ENCODE measurements at regions not wholly inside any gene's neighbourhood (a gene's known extent, or its start where the extent isn't known, plus 50 kb on each side); places are given as distances from the start of the nearest gene placed in this dataset.
A peak's percentile ranks its signal among the peaks of the same experiment; 100 is the strongest.
"Not testable (repeated sequence)": the region's sequence is repeated elsewhere in the genome, so short reads cannot be mapped to it uniquely, and the experiment has no call there.

GRCh38 chrX:13955975-13956374 lies 73.7 kb downstream of the GEMIN8 start:
- DNase-seq = no peak

DNA sequence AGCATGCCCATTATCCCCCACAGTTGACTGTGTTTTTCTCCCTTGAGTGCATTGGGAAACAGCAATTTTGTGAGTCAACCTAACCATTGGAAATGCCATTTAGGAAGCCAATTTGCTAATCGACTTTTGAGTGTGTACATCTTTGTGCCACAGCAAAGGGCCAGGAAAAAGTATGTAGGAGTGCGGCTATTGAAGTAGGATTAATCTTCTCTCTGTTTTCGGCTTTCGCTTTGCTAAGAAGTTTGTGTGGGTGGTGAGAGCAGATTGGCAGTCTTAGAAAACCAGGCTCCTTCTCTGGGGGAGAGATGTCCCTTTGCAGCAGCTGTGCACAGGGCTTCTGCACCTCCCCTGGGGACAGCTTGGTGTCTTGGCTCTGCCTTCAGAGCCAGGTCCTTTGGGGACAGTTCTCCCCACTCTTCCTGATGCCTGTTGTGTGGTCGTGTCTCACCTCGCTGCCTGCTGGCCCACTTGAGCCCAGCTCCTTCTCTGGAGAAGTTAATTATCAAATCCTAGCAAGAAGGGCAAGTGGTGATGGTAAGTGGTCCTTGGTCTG lies 74.5 kb downstream of the GEMIN8 start:
- DNase-seq = no peak

DNA sequence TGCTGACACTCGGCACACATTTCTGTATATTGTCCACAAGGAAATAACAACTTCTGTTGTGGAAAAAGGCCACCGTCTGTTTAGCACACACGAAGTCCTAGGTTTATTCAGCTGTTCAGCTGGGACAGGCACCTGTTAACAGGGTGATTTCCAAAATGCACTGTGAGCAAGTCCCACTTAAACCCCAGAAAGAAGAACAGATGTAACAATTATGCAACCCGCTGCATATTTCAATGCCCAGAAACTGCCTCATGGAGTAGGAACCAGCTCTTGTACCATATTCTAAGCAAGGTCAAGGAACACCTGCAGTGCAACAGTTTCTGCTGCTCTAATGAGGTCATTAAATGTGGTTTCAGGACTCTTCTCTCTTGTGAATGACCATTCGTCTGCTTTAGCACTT lies 77.1 kb downstream of the GEMIN8 start:
- no peak for DNase-seq

- not testable (repeated sequence) for DNase-seq
Measured at GRCh38 chrX:13946223-13946622, 83.5 kb downstream of the GEMIN8 start.

DNA sequence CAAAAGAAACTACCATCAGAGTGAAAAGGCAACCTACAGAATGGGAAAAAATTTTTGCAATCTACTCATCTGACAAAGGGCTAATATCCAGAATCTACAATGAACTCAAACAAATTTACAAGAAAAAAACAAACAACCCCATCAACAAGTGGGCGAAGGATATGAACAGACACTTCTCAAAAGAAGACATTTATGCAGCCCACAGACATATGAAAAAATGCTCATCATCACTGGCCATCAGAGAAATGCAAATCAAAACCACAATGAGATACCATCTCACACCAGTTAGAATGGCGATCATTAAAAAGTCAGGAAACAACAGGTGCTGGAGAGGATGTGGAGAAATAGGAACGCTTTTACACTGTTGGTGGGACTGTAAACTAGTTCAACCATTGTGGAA lies 83.9 kb downstream of the GEMIN8 start:
- DNase-seq = not testable (repeated sequence)

GRCh38 chrX:13940671-13941070 lies 89.0 kb downstream of the GEMIN8 start:
- no peak for DNase-seq

GRCh38 chrX:13939741-13940597 lies 89.7 kb downstream of the GEMIN8 start:
- DNase-seq = no peak

GRCh38 chrX:13938829-13939530 lies 90.7 kb downstream of the GEMIN8 start:
- DNase-seq = no peak

GRCh38 chrX:13938051-13938828 lies 91.5 kb downstream of the GEMIN8 start:
- DNase-seq = no peak

DNA sequence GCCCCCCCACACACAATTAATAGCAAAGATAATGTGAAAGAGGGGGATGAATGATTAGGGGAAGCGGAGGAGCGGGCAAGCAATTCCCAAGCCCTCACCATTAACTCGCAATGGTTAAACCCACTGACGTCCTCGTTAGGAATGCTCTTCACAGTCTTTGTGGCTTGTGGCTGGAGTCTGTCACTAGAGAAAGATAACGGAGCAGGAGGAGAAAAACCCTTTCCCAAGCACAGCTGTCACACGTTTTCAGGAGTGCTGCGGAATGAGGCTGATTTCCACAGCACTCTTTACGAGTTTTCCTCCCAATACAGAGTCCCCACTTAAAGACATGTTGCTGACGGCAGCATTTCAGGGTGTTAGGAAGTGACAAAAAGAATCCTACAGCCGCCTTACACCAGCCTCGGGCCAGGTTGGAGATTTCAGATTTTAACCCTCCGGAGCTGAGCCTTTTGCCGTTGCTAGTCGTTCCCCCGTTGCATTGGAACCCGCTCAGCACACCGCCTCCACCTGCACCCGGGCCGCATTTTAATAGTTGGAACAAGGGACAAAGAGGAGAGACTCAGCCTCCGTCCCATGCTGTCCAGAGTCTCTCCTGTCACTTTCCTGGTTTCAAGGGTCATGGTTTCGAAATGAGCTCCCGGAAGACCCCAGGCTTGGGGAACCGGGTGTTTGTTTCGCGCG lies 92.2 kb downstream of the GEMIN8 start:
- DNase-seq = peak; percentile 1

DNA sequence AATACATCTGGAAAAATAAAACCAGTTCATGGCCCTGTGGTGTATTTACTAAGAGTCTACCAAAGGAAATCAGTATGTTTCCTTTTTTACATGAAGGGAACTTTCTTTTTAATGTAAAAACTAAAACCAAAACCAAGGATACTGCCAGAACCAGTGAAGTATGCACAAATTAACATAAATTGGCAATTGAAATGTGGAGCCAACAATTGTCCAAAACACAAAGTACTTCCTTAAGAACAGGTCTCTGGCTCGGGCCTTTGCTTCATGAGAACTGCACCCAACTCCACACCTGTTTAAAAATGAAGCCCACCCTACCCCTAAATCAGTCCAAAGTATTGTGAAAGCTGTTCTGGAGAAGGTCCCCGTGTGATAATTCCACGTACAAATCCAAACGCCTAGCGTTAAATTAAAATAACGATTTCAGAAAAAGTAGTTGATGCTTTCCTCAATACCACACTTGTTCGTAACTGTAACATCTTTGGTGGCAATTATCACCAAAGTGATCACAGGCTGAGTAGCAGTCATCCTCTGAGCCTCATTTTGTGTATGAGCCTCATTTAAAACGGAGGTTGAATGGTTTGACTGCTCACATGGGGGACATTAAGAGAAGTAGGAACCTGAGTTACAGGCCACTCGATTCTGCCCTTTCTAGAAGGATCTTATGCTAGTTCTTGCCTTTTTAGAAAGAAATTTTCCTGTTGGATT lies 93.0 kb downstream of the GEMIN8 start:
- no peak for DNase-seq

DNA sequence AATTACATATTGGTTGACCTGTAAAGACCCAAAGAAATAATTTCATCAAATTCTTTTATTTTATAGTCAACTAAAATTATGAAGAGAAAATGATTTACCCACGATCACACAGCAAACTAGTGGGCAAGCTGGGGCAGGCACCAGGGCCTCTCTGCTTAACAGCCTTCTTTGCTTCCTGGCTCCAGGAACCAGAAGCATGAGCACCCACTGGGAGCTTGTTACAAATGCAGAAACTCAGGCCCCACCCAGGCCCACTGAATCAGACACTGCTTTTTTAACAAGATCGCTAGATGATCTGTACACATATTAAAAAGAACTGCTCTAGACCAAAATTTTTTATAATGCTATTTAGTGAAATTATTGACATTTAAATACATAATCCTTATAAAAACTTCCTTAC lies 95.0 kb downstream of the GEMIN8 start:
- no peak for DNase-seq

GRCh38 chrX:13933851-13934250 lies 95.8 kb downstream of the GEMIN8 start:
- no peak for DNase-seq

DNA sequence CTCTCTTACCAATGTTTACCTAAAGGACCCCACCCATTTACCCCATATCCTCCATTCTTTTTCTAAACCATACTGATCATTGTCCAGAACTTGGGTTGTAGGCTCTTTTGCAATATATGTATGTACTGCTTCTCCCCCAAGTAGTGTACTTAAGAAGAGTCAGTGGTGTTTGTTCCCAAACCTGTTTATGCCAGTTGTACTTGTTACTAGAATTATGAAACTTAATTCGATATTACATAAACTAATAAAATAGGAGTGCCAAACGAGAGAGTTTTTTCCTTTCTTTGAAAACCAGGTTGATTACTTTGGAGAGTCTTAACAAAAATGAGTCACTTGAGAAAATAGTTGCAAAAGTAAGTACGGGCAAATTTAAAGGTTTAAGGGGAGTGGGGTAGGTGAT lies 96.3 kb downstream of the GEMIN8 start:
- DNase-seq = no peak

- no peak for DNase-seq
Measured at GRCh38 chrX:13932416-13932815, 97.3 kb downstream of the GEMIN8 start.

DNA sequence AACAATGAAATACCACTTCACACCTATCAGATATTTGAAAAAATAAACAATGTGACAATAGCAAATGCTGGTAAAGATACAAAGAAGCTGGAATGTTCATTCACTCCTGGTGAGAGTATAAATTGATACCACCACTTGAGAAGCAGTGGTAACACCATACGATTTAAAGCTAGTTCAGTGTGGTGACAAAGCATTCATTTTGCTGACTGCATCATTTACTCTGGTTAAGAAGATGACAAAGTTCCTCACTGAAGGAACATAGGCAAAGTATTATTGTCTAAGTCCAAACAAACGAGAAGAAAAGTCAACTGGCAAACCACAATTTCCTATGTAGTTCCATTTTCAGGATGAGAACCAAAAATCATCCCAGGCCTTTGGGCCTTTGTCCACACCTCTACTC lies 102.5 kb downstream of the GEMIN8 start:
- no peak for DNase-seq

DNA sequence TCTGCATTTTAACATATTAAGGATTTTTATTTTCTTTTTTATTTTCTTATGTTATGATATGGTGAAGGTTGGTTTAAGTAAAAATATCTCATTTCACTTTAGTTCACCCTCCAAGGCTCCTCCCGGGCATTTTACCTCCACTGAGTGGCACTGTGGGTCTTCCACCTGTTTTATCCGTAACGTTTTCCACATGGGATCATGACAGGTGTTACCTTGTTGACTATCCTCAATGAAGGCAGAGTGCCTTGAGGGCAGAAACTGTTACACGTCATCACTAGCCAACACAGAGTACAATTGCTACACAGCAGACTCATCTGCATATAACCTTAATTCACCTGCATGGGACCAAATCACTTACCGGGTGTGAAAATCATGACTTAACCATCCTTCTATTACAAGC lies 105.8 kb downstream of the GEMIN8 start:
- DNase-seq = no peak

DNA sequence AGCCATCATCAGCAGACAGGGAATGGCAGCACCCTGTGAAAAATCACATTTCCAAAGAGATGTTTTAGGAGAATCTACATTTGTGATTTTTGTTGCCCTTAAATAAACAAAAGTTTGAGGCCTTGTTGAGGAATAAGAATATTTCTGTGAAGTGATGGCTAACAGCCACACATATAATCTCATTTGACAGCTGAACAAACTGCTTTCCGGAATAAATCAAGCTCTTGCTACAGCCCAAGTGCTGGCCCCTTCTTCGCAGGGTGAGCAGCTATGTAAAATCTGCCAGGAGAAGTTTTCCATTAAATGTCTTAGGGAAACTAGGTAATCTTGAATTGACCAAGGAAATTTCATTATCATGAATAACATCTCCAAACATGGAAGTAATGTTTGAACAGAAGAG lies 106.4 kb upstream of the GPM6B start:
- DNase-seq = no peak

DNA sequence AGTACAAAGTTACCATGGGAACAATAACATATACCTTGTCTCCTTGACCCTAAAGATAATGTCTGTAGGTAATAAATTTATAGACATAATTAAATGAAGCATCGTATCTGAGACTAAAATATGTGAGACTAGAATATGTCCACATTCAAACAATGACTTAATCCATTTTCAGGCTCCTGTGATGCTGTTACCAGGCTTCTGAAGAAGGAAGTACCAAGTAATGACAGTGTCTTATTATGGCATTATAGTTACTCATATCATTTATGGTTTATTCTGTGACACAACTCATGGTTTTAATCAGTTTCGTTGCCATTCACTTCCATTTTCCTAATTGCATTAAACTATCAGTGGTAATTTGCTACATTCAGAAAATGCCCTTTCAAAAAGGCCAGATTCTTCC lies 100.6 kb upstream of the GPM6B start:
- no peak for DNase-seq

GRCh38 chrX:13911586-13911985 lies 94.7 kb upstream of the GPM6B start:
- no peak for DNase-seq

- no peak for DNase-seq
Measured at GRCh38 chrX:13906093-13906492, 89.2 kb upstream of the GPM6B start.

- no peak for DNase-seq
Measured at GRCh38 chrX:13903405-13903804, 86.5 kb upstream of the GPM6B start.
